HG03457 (cell line): ENCODE measurements at regions not wholly inside any gene's neighbourhood (a gene's known extent, or its start where the extent isn't known, plus 50 kb on each side); places are given as distances from the start of the nearest gene placed in this dataset.
"Not testable (repeated sequence)": the region's sequence is repeated elsewhere in the genome, so short reads cannot be mapped to it uniquely, and the experiment has no call there.

Experiments
- ATAC-seq: cut with Tn5 transposase; IDR thresholded peaks from one replicate; pipeline ENCODE4 v1.9.1; 2021; ENCODE audit warnings: moderate number of reproducible peaks; ENCODE audit not compliant: unreplicated experiment

DNA sequence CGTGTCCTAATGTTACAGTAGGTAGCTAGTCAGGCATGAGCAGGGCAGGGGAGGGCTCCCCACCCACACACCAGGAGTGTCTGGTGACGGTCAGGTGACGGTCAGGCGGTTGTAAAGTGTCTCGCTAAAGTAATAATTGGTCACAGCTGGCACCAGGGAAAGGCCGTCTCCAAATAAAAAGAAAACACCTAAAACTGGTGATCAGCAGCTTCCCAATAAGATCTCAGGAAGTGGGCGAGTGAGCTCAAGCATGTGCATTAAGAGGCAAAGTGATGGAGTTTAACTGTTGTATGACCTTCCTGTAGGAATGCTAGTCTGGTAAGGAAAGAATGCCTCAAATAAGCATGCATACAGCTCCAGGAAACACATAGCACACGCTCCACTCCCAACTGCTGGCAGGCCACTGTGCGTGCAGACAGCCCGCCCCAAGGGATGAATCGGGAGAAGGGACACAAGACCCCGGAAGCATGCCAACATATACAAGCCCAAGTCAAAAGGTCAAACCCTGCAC is 177.1 kb downstream of the RNF144A start:
- ATAC-seq, result no peak

DNA sequence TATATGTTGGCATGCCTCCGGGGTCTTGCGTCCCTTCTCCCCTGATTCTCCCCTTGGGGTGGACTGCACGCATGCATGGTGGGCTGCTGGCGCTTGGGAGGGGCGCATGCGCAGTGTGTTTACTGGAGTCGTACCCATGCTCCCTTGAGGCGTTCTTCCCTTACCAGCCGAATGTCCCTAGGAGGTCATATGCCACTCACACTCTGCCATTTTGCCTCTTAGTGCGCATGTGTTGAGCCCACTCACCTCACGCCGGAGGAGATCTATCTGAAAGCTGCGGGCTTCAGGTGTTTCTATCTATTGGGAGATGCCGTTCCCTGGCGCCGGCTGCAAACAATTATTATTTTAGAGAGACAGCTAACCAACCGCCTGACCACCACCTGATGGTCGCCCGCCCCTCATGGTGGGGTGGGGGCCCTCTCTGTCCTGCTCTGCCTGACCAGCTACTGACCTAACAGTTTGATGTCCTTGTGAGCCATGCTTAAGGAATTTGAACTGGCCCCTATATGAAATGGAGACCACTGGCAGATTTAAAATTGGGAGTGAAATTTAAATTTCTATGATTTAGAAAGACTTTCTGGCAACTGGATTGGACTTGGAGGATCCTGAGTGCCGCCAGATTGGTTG is 179.6 kb downstream of the RNF144A start:
- no peak for ATAC-seq

DNA sequence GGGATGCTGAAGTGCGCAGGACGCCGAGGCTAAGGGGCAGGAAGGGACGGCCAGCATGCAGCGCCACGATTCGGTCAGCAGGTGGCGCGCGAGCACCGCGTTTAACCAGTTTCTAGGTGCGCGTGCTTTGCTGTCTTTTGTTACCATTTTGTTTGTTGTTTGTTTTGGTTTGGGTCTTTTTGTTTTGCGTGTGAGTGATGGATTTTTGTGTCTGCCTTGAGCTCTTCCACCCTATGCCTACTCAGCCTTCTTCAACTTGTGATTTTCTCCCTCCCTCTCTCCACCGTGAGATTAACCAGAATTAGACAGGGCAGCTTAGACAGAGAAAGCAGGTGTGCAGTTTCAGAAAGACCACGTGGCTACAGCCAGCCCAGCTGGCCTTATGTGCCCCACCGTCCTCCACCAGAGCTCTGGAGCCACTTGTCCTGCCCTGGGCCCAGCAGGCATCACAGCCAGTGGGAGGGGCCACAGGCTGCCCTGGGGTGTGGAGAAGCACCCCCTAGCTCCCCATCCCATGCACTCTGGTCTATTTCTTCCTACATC is 180.2 kb downstream of the RNF144A start:
- ATAC-seq, result peak; percentile 89

GRCh38 chr2:7098816-7099215 is 181.6 kb downstream of the RNF144A start:
- ATAC-seq, result no peak

- ATAC-seq, result not testable (repeated sequence)
Measured at GRCh38 chr2:7099687-7100086, 182.5 kb downstream of the RNF144A start.

- no peak for ATAC-seq
Measured at GRCh38 chr2:7102826-7103225, 185.6 kb downstream of the RNF144A start.

- no peak for ATAC-seq
Measured at GRCh38 chr2:7108792-7109532, 191.8 kb downstream of the RNF144A start.

DNA sequence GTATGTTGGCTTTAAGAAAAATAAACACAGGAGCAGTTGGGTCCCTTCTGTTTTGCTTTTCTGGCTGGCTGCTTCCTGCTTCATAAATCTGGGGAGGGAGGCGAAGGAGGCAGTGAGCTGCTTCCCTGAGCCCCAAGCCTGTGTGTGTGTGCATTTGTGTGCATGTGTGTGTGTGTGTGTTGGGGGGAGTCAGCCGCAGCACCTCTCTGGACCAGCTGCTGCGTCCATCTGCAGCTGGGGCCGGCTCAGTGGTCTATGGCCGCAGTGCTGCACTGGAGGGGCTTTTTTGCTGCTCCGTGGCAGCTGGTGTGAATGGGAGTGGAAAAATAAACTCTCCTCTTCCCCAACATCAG is 192.3 kb downstream of the RNF144A start:
- no peak for ATAC-seq

GRCh38 chr2:7111626-7112025 is 194.4 kb downstream of the RNF144A start:
- peak; percentile 52 for ATAC-seq

- ATAC-seq, result no peak
Measured at GRCh38 chr2:7115364-7115763, 198.2 kb downstream of the RNF144A start.

DNA sequence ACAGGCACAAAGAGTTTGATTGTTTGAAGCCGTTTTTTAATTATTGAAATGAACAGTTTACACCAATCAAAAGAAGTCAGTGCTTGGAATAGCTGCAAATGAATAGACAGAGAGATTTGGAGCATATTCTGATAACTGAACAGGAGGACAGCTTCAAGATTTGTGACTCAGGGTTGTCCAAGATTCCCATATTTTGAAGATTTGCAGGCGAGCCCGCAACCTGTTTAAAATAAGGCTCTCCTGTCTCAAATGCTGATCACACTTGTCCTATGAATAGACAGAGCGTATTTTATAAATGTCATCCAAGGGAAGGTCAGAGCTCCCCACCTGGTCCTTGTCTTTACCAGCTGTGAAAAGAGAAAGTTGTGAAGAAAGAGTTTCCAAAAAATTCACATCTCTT is 198.7 kb downstream of the RNF144A start:
- ATAC-seq, result no peak

- ATAC-seq, result no peak
Measured at GRCh38 chr2:7116511-7116910, 199.3 kb downstream of the RNF144A start.

- ATAC-seq, result no peak
Measured at GRCh38 chr2:7117076-7117475, 199.9 kb downstream of the RNF144A start.

GRCh38 chr2:7118606-7119131 is 201.5 kb downstream of the RNF144A start:
- ATAC-seq, result no peak

GRCh38 chr2:7119132-7119835 is 202.1 kb downstream of the RNF144A start:
- no peak for ATAC-seq

GRCh38 chr2:7121851-7122250 is 204.6 kb downstream of the RNF144A start:
- ATAC-seq, result no peak

DNA sequence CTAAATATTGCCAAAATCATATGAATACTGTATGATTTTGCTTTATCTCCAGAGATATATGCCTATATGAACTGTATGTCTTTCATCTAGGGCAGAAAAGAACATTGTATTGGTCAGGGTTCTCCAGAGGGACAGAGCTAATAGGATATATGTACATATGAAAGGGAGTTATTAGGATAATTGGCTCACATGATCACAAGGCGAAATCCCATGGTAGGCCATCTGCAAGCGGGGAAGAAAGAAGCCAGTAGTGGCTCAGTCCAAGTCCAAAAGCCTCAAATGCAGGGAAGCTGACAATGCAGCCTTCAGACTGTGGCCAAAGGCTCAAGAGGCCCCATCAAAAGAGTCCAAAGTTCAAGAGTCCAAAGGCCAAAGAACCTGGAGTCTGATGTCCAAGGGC is 209.9 kb downstream of the RNF144A start:
- ATAC-seq, result no peak

DNA sequence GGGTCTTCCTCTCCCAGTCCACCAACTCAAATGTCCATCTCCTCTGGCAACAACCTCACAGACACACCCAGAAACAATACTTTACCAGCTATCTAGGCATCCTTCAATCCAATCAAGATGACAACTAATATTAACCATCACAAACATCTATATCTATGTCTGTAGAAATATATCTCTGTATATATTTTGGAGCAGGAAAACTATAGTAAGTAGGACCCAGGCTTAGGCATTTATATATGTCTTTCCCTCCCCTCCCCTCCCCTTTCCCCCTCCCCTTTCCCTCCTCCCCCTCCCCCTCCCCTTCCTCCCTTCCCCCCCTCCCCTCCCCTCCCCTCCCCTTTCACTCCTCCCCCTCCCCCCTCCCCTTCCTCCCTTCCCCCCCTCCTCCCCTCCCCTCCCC is 210.5 kb downstream of the RNF144A start:
- no peak for ATAC-seq

- ATAC-seq, result no peak
Measured at GRCh38 chr2:7131261-7131660, 214.0 kb downstream of the RNF144A start.

- ATAC-seq, result no peak
Measured at GRCh38 chr2:7132753-7133152, 215.5 kb downstream of the RNF144A start.

GRCh38 chr2:7133521-7133920 is 216.3 kb downstream of the RNF144A start:
- no peak for ATAC-seq
